HepG2 (cell line): ENCODE measurements at regions not wholly inside any gene's neighbourhood (a gene's known extent, or its start where the extent isn't known, plus 50 kb on each side); places are given as distances from the start of the nearest gene placed in this dataset.

Experiments
- ATAC-seq: fragments of 200-7000 bp; cut with Tn5 transposase; 3 replicates; pipeline ENCODE4 v1.9.1; 2020; ENCODE audit warnings: mild to moderate bottlenecking, moderate library complexity
- BruUV-seq: library from RNA; stranded (reverse); fragments of 400-500 nt; replicated peaks from 2 replicates; lab custom pipeline; 2021; lab: Mats Ljungman, UMichigan
- CTCF ChIA-PET: fragments of 300-600 bp; formaldehyde crosslinking; extraction: SDS; loops from one replicate; lab custom pipeline; 2021; ENCODE audit warnings: low total read pairs, inconsistent platforms, low intra/inter-chr PET ratio; lab: Yijun Ruan, JAX
- POLR2A ChIA-PET: fragments of 350-600 bp; sonication (Branson Sonifier 250); formaldehyde crosslinking; loops from one replicate; lab custom pipeline; 2020; ENCODE audit warnings: antibody characterized with exemption, inconsistent platforms; lab: Yijun Ruan, JAX
- DNase-seq: peaks from one replicate; pipeline ENCODE4 v3.0.0-alpha.2; 2015; ENCODE audit warnings: low spot score
- FAIRE-seq: peaks from 3 replicates; lab custom pipeline; 2011; peaks lifted over from hg19 to GRCh38; lab: Jason Lieb, UNC
- H2AFZ ChIP-seq: one replicate; pipeline ENCODE4 v1.6.1; 2011; ENCODE audit warnings: low read length, inconsistent platforms
- H3K27ac ChIP-seq: fragments of 300-600 bp; 3 replicates; pipeline ENCODE4 v1.8.0; 2011; ENCODE audit warnings: mixed run types, mild to moderate bottlenecking, mixed read lengths, low read length, inconsistent platforms; ENCODE audit not compliant: insufficient read depth; ENCODE audit errors: extremely low read length
- H3K27me3 ChIP-seq, 2 experiments: fragments of 200-600 bp in 1 of 2; 2 replicates in 1 of 2; 3 replicates in 1 of 2; pipeline versions ENCODE4 v1.6.0 to v1.8.0; 2011; ENCODE audit warnings: low read length in 2 of 2, mild to moderate bottlenecking in 2 of 2, moderate library complexity in 2 of 2, inconsistent platforms in 1 of 2; ENCODE audit not compliant: insufficient read depth in 2 of 2, control insufficient read depth in 1 of 2
- H3K36me3 ChIP-seq, 2 experiments: fragments of 200-600 bp in 1 of 2; replicated peaks in 1 of 2; 2 replicates in 1 of 2; 3 replicates in 1 of 2; pipeline versions ENCODE4 v1.5.1 to v1.8.0; 2011; ENCODE audit warnings: low read length in 2 of 2, inconsistent platforms in 1 of 2; ENCODE audit not compliant: insufficient read depth in 2 of 2, control insufficient read depth in 1 of 2
- H3K4me1 ChIP-seq: 2 replicates; pipeline ENCODE4 v1.5.1; 2012; ENCODE audit warnings: low read length, inconsistent platforms; ENCODE audit not compliant: insufficient read depth
- H3K4me2 ChIP-seq: 2 replicates; pipeline ENCODE4 v1.6.0; 2011; ENCODE audit warnings: low read depth, low read length, inconsistent platforms
- H3K4me3 ChIP-seq, 3 experiments: fragments of 200-600 bp in 1 of 3; sonication (generic), shearing (Covaris generic) in 1 of 3; replicated peaks in 1 of 3; 2 replicates each; pipeline ENCODE4 v1.5.1; 2011 to 2016; ENCODE audit warnings: low read length in 3 of 3, inconsistent platforms in 2 of 3, low read depth in 2 of 3, mild to moderate bottlenecking in 2 of 3, control low read depth in 1 of 3, mixed read lengths in 1 of 3; ENCODE audit not compliant: insufficient read depth in 1 of 3
- H3K79me2 ChIP-seq: one replicate; pipeline ENCODE4 v1.6.1; 2011; ENCODE audit warnings: low read length, inconsistent platforms; ENCODE audit not compliant: insufficient read depth
- H3K9ac ChIP-seq: 2 replicates; pipeline ENCODE4 v1.6.0; 2011; ENCODE audit warnings: mild to moderate bottlenecking, low read depth, low read length, inconsistent platforms; ENCODE audit not compliant: insufficient read depth
- H3K9me3 ChIP-seq: 2 replicates; pipeline ENCODE4 v1.5.1; 2012; ENCODE audit warnings: mild to moderate bottlenecking, low read length
- H4K20me1 ChIP-seq: 2 replicates; pipeline ENCODE4 v1.6.0; 2011; ENCODE audit warnings: inconsistent platforms, mild to moderate bottlenecking, low read length, moderate library complexity; ENCODE audit not compliant: insufficient read depth
- CBX1 ChIP-seq: IDR thresholded peaks from one replicate; pipeline ENCODE4 v1.6.1; 2016; ENCODE audit warnings: antibody characterized with exemption, low read depth
- FOSL2 ChIP-seq: sonication (generic); formaldehyde crosslinking; IDR thresholded peaks from 2 replicates; pipeline ENCODE4 v1.4.0; 2020; ENCODE audit warnings: missing genetic modification reagents
- HMGA1 ChIP-seq: sonication (generic); formaldehyde crosslinking; conservative IDR thresholded peaks from 2 replicates; pipeline ENCODE4 v1.4.0; 2020; ENCODE audit warnings: missing genetic modification reagents
- HNF1B ChIP-seq: sonication (generic); formaldehyde crosslinking; IDR thresholded peaks from 2 replicates; pipeline ENCODE4 v1.5.1; 2020; ENCODE audit warnings: mild to moderate bottlenecking, moderate library complexity, missing genetic modification reagents
- MEIS2 ChIP-seq: sonication (generic); formaldehyde crosslinking; IDR thresholded peaks from 2 replicates; pipeline ENCODE4 v1.9.0; 2021; ENCODE audit warnings: mild to moderate bottlenecking, missing genetic modification reagents
- NFIB ChIP-seq: sonication (generic); formaldehyde crosslinking; IDR thresholded peaks from 2 replicates; pipeline ENCODE4 v1.9.0; 2021; ENCODE audit warnings: missing genetic modification reagents, mild to moderate bottlenecking, borderline replicate concordance
- NR2F6 ChIP-seq, 2 experiments: IDR thresholded peaks; 2 replicates each; pipeline ENCODE4 v1.6.1; 2016; ENCODE audit warnings: antibody characterized with exemption in 1 of 2, mild to moderate bottlenecking in 1 of 2
- PITX1 ChIP-seq: sonication (generic); formaldehyde crosslinking; IDR thresholded peaks from 2 replicates; pipeline ENCODE4 v1.5.1; 2020; ENCODE audit warnings: mild to moderate bottlenecking, missing genetic modification reagents
- ZGPAT ChIP-seq: IDR thresholded peaks from 2 replicates; pipeline ENCODE4 v1.6.1; 2016; ENCODE audit warnings: mild to moderate bottlenecking
- ZNF496 ChIP-seq: sonication (generic); formaldehyde crosslinking; IDR thresholded peaks from 2 replicates; pipeline ENCODE4 v1.8.1; 2023; ENCODE audit warnings: mild to moderate bottlenecking, moderate library complexity, missing genetic modification reagents; ENCODE audit not compliant: insufficient replicate concordance
- ZNF512 ChIP-seq: sonication (generic); formaldehyde crosslinking; IDR thresholded peaks from 2 replicates; pipeline ENCODE4 v1.4.0; 2020; ENCODE audit warnings: mild to moderate bottlenecking, missing genetic modification reagents
- ZNF558 ChIP-seq: sonication (generic); formaldehyde crosslinking; IDR thresholded peaks from 2 replicates; pipeline ENCODE4 v1.9.0; 2022; ENCODE audit warnings: mild to moderate bottlenecking, missing genetic modification reagents, borderline replicate concordance
- ZNF570 ChIP-seq: sonication (generic); formaldehyde crosslinking; IDR thresholded peaks from 2 replicates; pipeline ENCODE4 v1.4.0; 2020; ENCODE audit warnings: mild to moderate bottlenecking, missing genetic modification reagents, borderline replicate concordance
- ZNF619 ChIP-seq: sonication (generic); formaldehyde crosslinking; IDR thresholded peaks from 2 replicates; pipeline ENCODE4 v1.4.0; 2020; ENCODE audit warnings: mild to moderate bottlenecking, missing genetic modification reagents
- ZNF768 ChIP-seq: sonication (generic); formaldehyde crosslinking; IDR thresholded peaks from 2 replicates; pipeline ENCODE4 v1.4.0; 2020; ENCODE audit warnings: missing genetic modification reagents
- ZNF891 ChIP-seq: sonication (generic); formaldehyde crosslinking; IDR thresholded peaks from 2 replicates; pipeline ENCODE4 v1.5.0; 2020; ENCODE audit warnings: mild to moderate bottlenecking, missing genetic modification reagents
- WGBS: methylation state at CpG from one replicate; pipeline ENCODE4 v1.1.6; 2017; ENCODE audit warnings: low lambda C conversion rate; 5-methylcytosine and 5-hydroxymethylcytosine counted together
- in situ Hi-C: cut with HindIII; loops from 2 replicates; pipeline ENCODE4 v1.10.0; 2017; ENCODE audit warnings: low pct_unique_long_range_greater_than_20kb; ENCODE audit not compliant: extremely low pct_ligation_motif_present
- intact Hi-C: fragments of 100-400 bp; cut with micrococcal nuclease; formaldehyde crosslinking; loops from one replicate; pipeline ENCODE4 v1.10.0; 2022; ENCODE audit not compliant: unreplicated experiment

- no peak for FAIRE-seq
- BruUV-seq = no TSS peak
- intact Hi-C loops = no loop called here
- Histone ChIP-seq H3K36me3 (no peaks in the 10 kb centered on the region), H4K20me1 (no peaks in the 10 kb centered on the region), H3K27ac (no peak overlapping the region)
- ChIA-PET CTCF (no interaction called here), POLR2A (no interaction called here)
- ATAC-seq = no peak
- no peak for TF ChIP-seq CBX1
- TF ChIP-seq HNF1B = no peak
- TF ChIP-seq FOSL2 (CRISPR knock-in tag) = no peak
- TF ChIP-seq NR2F6 (IDR thresholded peaks at IDR 0.05) = no peak
- no peak for TF ChIP-seq NR2F6 (CRISPR knock-in tag; IDR thresholded peaks at IDR 0.05)
- TF ChIP-seq PITX1 (CRISPR knock-in tag) = no peak
- TF ChIP-seq MEIS2 (CRISPR knock-in tag) = no peak
- TF ChIP-seq ZNF768 (CRISPR knock-in tag) = no peak
- no peak for TF ChIP-seq ZGPAT
- no peak for TF ChIP-seq ZNF570
- no peak for TF ChIP-seq ZNF619 (CRISPR knock-in tag)
- TF ChIP-seq ZNF496 (CRISPR knock-in tag) = no peak
- no peak for TF ChIP-seq ZNF891
- TF ChIP-seq HMGA1 = no peak
- TF ChIP-seq NFIB = no peak
- no peak for TF ChIP-seq ZNF512
- TF ChIP-seq ZNF558 (CRISPR knock-in tag) = no peak
- TF ChIP-seq, all 625 proteins: peak for 0
- Histone ChIP-seq H3K4me3 (no peak overlapping the region), H3K4me2 (no peak overlapping the region), H3K27me3 (no peaks in the 10 kb centered on the region), H3K4me1 (no peaks in the 10 kb centered on the region), H3K9me3 (peaks cover 75% of the 10 kb centered on the region), H3K9ac (no peak overlapping the region), H3K79me2 (no peaks in the 10 kb centered on the region), H2AFZ (no peak overlapping the region)
- no peak for DNase-seq
- 0% methylated on average over 1 of the region's 1 CpG for WGBS
- in situ Hi-C loops = no loop called here
These were observed 841.1 kb downstream of the TMTC2 start for GRCh38 chr12:83527810-83528209.
